GM23338 (cell line): ENCODE measurements at regions not wholly inside any gene's neighbourhood (a gene's known extent, or its start where the extent isn't known, plus 50 kb on each side); places are given as distances from the start of the nearest gene placed in this dataset.

Source experiments
- CREB1 ChIP-seq: fragments of 250-450 bp; sonication (Bioruptor Pico); IDR thresholded peaks from 2 replicates; pipeline ENCODE4 v1.5.0; 2020; ENCODE audit warnings: low read depth, mild to moderate bottlenecking, moderate library complexity
- ETS1 ChIP-seq: IDR thresholded peaks from 2 replicates; pipeline ENCODE4 v1.6.1; 2016; ENCODE audit warnings: antibody characterized with exemption
- NANOG ChIP-seq: IDR thresholded peaks from 2 replicates; pipeline ENCODE4 v1.6.1; 2016; ENCODE audit warnings: antibody characterized with exemption, borderline replicate concordance
- ZNF462 ChIP-seq: fragments of 250-450 bp; sonication (Bioruptor Pico); IDR thresholded peaks from 2 replicates; pipeline ENCODE4 v1.5.0; 2020; ENCODE audit warnings: mild to moderate bottlenecking, moderate library complexity

- TF ChIP-seq ETS1: no peak
- no peak for TF ChIP-seq NANOG
- TF ChIP-seq CREB1 (CRISPR knock-in tag): no peak
- TF ChIP-seq ZNF462 (CRISPR knock-in tag): no peak
Measured at GRCh38 chr2:8593243-8593642, 88.6 kb upstream of the ID2 start.
